ENCODE measurements at regions not wholly inside any gene's neighbourhood (a gene's known extent, or its start where the extent isn't known, plus 50 kb on each side); places are given as distances from the start of the nearest gene placed in this dataset.
A peak's percentile ranks its signal among the peaks of the same experiment; 100 is the strongest.

- no peaks in the 10 kb centered on the region for H4K20me1 ChIP-seq (ENCODE audit: insufficient read depth, poor library complexity, severe bottlenecking)
- no peak for TF ChIP-seq EZH2 (IDR thresholded peaks at IDR 0.05; ENCODE audit: borderline replicate concordance)
- no peak for TF ChIP-seq CTCF (IDR thresholded peaks at IDR 0.05; ENCODE audit: poor library complexity)
- TF ChIP-seq EZH2phosphoT487 (IDR thresholded peaks at IDR 0.05; ENCODE audit: low read depth, severe bottlenecking, unreplicated experiment): no peak
- WGBS (ENCODE audit: low lambda C conversion rate, missing lambda C conversion rate): 84% methylated on average over 8 of the region's 8 CpGs
- no peak overlapping the region for H3K4me2 ChIP-seq
- H3K4me1 ChIP-seq (ENCODE audit: insufficient read depth): no peaks in the 10 kb centered on the region
- no peaks in the 10 kb centered on the region for H3K36me3 ChIP-seq (replicated peaks; ENCODE audit: insufficient read depth, low read depth)
- no peaks in the 10 kb centered on the region for H3K9me3 ChIP-seq (ENCODE audit: low read depth)
- H3K4me3 ChIP-seq: no peak overlapping the region
- no peak for DNase-seq (ENCODE audit: low spot score)
- H3K79me2 ChIP-seq: no peaks in the 10 kb centered on the region
- no peak overlapping the region for H2AFZ ChIP-seq
- H3K27me3 ChIP-seq: no peaks in the 10 kb centered on the region
- H3K9me2 ChIP-seq (replicated peaks; ENCODE audit: insufficient read depth): no peaks in the 10 kb centered on the region
- H3K27ac ChIP-seq: peak overlapping the region; percentile 20
These were observed 127.1 kb downstream of the TMEM30B start for GRCh38 chr14:61153914-61154545.

- H3K4me1 ChIP-seq (ENCODE audit: insufficient read depth): no peaks in the 10 kb centered on the region
- no peaks in the 10 kb centered on the region for H3K79me2 ChIP-seq
- no peaks in the 10 kb centered on the region for H3K27me3 ChIP-seq
- H3K9me3 ChIP-seq (ENCODE audit: low read depth): no peaks in the 10 kb centered on the region
- H3K4me2 ChIP-seq: no peak overlapping the region
- peak; percentile 32 for DNase-seq (ENCODE audit: low spot score)
- H4K20me1 ChIP-seq (ENCODE audit: insufficient read depth, poor library complexity, severe bottlenecking): no peaks in the 10 kb centered on the region
- no peaks in the 10 kb centered on the region for H3K9me2 ChIP-seq (replicated peaks; ENCODE audit: insufficient read depth)
- H2AFZ ChIP-seq: no peak overlapping the region
- H3K4me3 ChIP-seq: no peak overlapping the region
- 32% methylated on average over 3 of the region's 3 CpGs for WGBS (ENCODE audit: low lambda C conversion rate, missing lambda C conversion rate)
- H3K27ac ChIP-seq: peak overlapping the region; percentile 32
- TF ChIP-seq EZH2phosphoT487 (IDR thresholded peaks at IDR 0.05; ENCODE audit: low read depth, severe bottlenecking, unreplicated experiment) (no peak), CTCF (IDR thresholded peaks at IDR 0.05; ENCODE audit: poor library complexity) (no peak), EZH2 (IDR thresholded peaks at IDR 0.05; ENCODE audit: borderline replicate concordance) (no peak)
- H3K36me3 ChIP-seq (replicated peaks; ENCODE audit: insufficient read depth, low read depth): no peaks in the 10 kb centered on the region
These were observed 127.7 kb downstream of the TMEM30B start for GRCh38 chr14:61153431-61153830.

GRCh38 chr14:61152851-61153364 lies 128.2 kb downstream of the TMEM30B start:
- 92% methylated on average over 3 of the region's 3 CpGs for WGBS (ENCODE audit: low lambda C conversion rate, missing lambda C conversion rate)
- Histone ChIP-seq H3K79me2 (no peaks in the 10 kb centered on the region), H2AFZ (no peak overlapping the region), H4K20me1 (ENCODE audit: insufficient read depth, poor library complexity, severe bottlenecking) (no peaks in the 10 kb centered on the region), H3K27ac (peak overlapping the region; percentile 32), H3K27me3 (no peaks in the 10 kb centered on the region), H3K4me3 (no peak overlapping the region), H3K9me2 (replicated peaks; ENCODE audit: insufficient read depth) (no peaks in the 10 kb centered on the region), H3K9me3 (ENCODE audit: low read depth) (no peaks in the 10 kb centered on the region), H3K36me3 (replicated peaks; ENCODE audit: insufficient read depth, low read depth) (no peaks in the 10 kb centered on the region), H3K4me2 (no peak overlapping the region), H3K4me1 (ENCODE audit: insufficient read depth) (peaks cover 2% of the 10 kb centered on the region)
- DNase-seq (ENCODE audit: low spot score): no peak
- no peak for TF ChIP-seq EZH2phosphoT487 (IDR thresholded peaks at IDR 0.05; ENCODE audit: low read depth, severe bottlenecking, unreplicated experiment)
- no peak for TF ChIP-seq CTCF (IDR thresholded peaks at IDR 0.05; ENCODE audit: poor library complexity)
- no peak for TF ChIP-seq EZH2 (IDR thresholded peaks at IDR 0.05; ENCODE audit: borderline replicate concordance)

Measured in hepatocyte (in vitro differentiated cells).